GM12878 (cell line): ENCODE measurements at regions not wholly inside any gene's neighbourhood (a gene's known extent, or its start where the extent isn't known, plus 50 kb on each side); places are given as distances from the start of the nearest gene placed in this dataset.

Experiments used
- ATAC-seq: fragments of 200-7000 bp; cut with Tn5 transposase; 3 replicates; pipeline ENCODE4 v1.9.1; 2020; ENCODE audit warnings: mild to moderate bottlenecking, moderate library complexity
- BruUV-seq: library from RNA; stranded (reverse); fragments of 400-500 nt; replicated peaks from 2 replicates; lab custom pipeline; 2021; lab: Mats Ljungman, UMichigan
- CTCF ChIA-PET: fragments of 300-600 bp; sonication (Branson Sonifier 250); formaldehyde crosslinking; extraction: SDS; loops from one replicate; lab custom pipeline; 2021; ENCODE audit warnings: inconsistent platforms; lab: Yijun Ruan, JAX
- POLR2A ChIA-PET: fragments of 350-600 bp; formaldehyde crosslinking; extraction: SDS; loops from one replicate; lab custom pipeline; 2021; ENCODE audit warnings: inconsistent platforms; lab: Charles Lee
- RAD21 ChIA-PET: fragments of 300-600 bp; sonication (Branson Sonifier 250); formaldehyde crosslinking; loops from one replicate; lab custom pipeline; 2023; ENCODE audit warnings: antibody characterized with exemption; ENCODE audit not compliant: unreplicated experiment; lab: Charles Lee
- SMC1A ChIA-PET: fragments of 300-600 bp; sonication (Branson Sonifier 250); formaldehyde crosslinking; loops from one replicate; lab custom pipeline; 2023; ENCODE audit not compliant: unreplicated experiment, uncharacterized antibody; lab: Charles Lee
- DNase-seq: peaks from one replicate; pipeline ENCODE4 v3.0.0-alpha.2; 2011; ENCODE audit warnings: low read depth, low spot score
- FAIRE-seq: peaks from 3 replicates; lab custom pipeline; 2011; peaks lifted over from hg19 to GRCh38; lab: Jason Lieb, UNC
- H2AFZ ChIP-seq: 2 replicates; pipeline ENCODE4 v1.6.0; 2011; ENCODE audit warnings: low read depth, low read length, control low read depth; ENCODE audit not compliant: control insufficient read depth
- H3K27ac ChIP-seq: 2 replicates; pipeline ENCODE4 v1.5.1; 2011; ENCODE audit warnings: control low read depth; ENCODE audit not compliant: control insufficient read depth, insufficient read depth
- H3K27me3 ChIP-seq, 2 experiments: replicated peaks in 1 of 2; 2 replicates each; pipeline versions ENCODE4 v1.6.0 to v1.6.1; 2011; ENCODE audit warnings: low read length in 1 of 2; ENCODE audit not compliant: control insufficient read depth in 2 of 2, insufficient read depth in 2 of 2
- H3K36me3 ChIP-seq, 2 experiments: 2 replicates each; pipeline ENCODE4 v1.5.1; 2011; ENCODE audit warnings: low read length in 1 of 2; ENCODE audit not compliant: control insufficient read depth in 2 of 2, insufficient read depth in 2 of 2
- H3K4me1 ChIP-seq: 2 replicates; pipeline ENCODE4 v1.6.1; 2011; ENCODE audit warnings: mild to moderate bottlenecking, low read length, moderate library complexity, mixed read lengths; ENCODE audit not compliant: control insufficient read depth, insufficient read depth
- H3K4me2 ChIP-seq: 2 replicates; pipeline ENCODE4 v1.6.0; 2011; ENCODE audit warnings: control low read depth; ENCODE audit not compliant: control insufficient read depth, insufficient read depth
- H3K4me3 ChIP-seq: fragments of 200-600 bp; sonication (generic); 2 replicates; pipeline ENCODE4 v1.5.1; 2016
- H3K79me2 ChIP-seq: 2 replicates; pipeline ENCODE4 v1.6.0; 2011; ENCODE audit warnings: low read length; ENCODE audit not compliant: control insufficient read depth, insufficient read depth
- H3K9ac ChIP-seq: 2 replicates; pipeline ENCODE4 v1.8.0; 2011; ENCODE audit warnings: low read length, control low read depth, mixed read lengths; ENCODE audit not compliant: control insufficient read depth, insufficient read depth
- H3K9me3 ChIP-seq: replicated peaks from 3 replicates; pipeline ENCODE4 v1.5.1; 2011; ENCODE audit warnings: mild to moderate bottlenecking, low read length; ENCODE audit not compliant: control insufficient read depth, insufficient read depth
- H4K20me1 ChIP-seq: 2 replicates; pipeline ENCODE4 v1.6.0; 2011; ENCODE audit not compliant: control insufficient read depth, insufficient read depth
- BRCA1 ChIP-seq: IDR thresholded peaks from 2 replicates; pipeline ENCODE4 v1.6.1; 2011; ENCODE audit warnings: low read depth, low read length, improper control_type of control experiment
- CBX3 ChIP-seq: fragments of 200-600 bp; sonication (generic); IDR thresholded peaks from 2 replicates; pipeline ENCODE4 v1.6.1; 2016; ENCODE audit warnings: low read depth, borderline replicate concordance
- EGR1 ChIP-seq, 2 experiments: IDR thresholded peaks; 1 replicate in 1 of 2; 2 replicates in 1 of 2; pipeline ENCODE4 v1.6.1; 2011 to 2012; ENCODE audit warnings: low read depth in 2 of 2, low read length in 2 of 2, borderline replicate concordance in 1 of 2, mild to moderate bottlenecking in 1 of 2, moderate library complexity in 1 of 2
- EZH2 ChIP-seq: IDR thresholded peaks from 2 replicates; pipeline ENCODE4 v1.6.1; 2012; ENCODE audit warnings: low read depth, mild to moderate bottlenecking, control low read depth, inconsistent platforms, low read length, borderline replicate concordance; ENCODE audit not compliant: control insufficient read depth
- GABPA ChIP-seq: IDR thresholded peaks from 2 replicates; pipeline ENCODE4 v1.6.1; 2014; ENCODE audit warnings: antibody characterized with exemption, low read depth, mild to moderate bottlenecking, inconsistent platforms
- MYC ChIP-seq: IDR thresholded peaks from 2 replicates; pipeline ENCODE4 v1.6.1; 2011; ENCODE audit warnings: mild to moderate bottlenecking, low read length, moderate library complexity, inconsistent platforms; ENCODE audit not compliant: insufficient read depth, insufficient replicate concordance, insufficient read length, severe bottlenecking
- NBN ChIP-seq: fragments of 450-650 bp; IDR thresholded peaks from 2 replicates; pipeline ENCODE4 v1.6.1; 2016
- NR2F1 ChIP-seq: fragments of 450-650 bp; conservative IDR thresholded peaks from 2 replicates; pipeline ENCODE4 v1.6.1; 2017; ENCODE audit warnings: mild to moderate bottlenecking
- PML ChIP-seq: IDR thresholded peaks from 2 replicates; pipeline ENCODE4 v1.6.1; 2012; ENCODE audit warnings: low read length, inconsistent platforms
- RB1 ChIP-seq: fragments of 450-650 bp; formaldehyde crosslinking; IDR thresholded peaks from 2 replicates; pipeline ENCODE4 v1.6.1; 2017; ENCODE audit warnings: mild to moderate bottlenecking, borderline replicate concordance
- RBBP5 ChIP-seq: fragments of 200-600 bp; sonication (generic); conservative IDR thresholded peaks from 2 replicates; pipeline ENCODE4 v1.6.1; 2016
- SMAD5 ChIP-seq: IDR thresholded peaks from 2 replicates; pipeline ENCODE4 v1.6.1; 2016; ENCODE audit warnings: antibody characterized with exemption, low read depth
- SUZ12 ChIP-seq: fragments of 200-600 bp; sonication (generic); IDR thresholded peaks from one replicate; pipeline ENCODE4 v1.6.1; 2018; ENCODE audit warnings: antibody characterized with exemption, mild to moderate bottlenecking; ENCODE audit not compliant: unreplicated experiment
- ZNF24 ChIP-seq: fragments of 450-650 bp; IDR thresholded peaks from 2 replicates; pipeline ENCODE4 v1.6.1; 2017; ENCODE audit warnings: antibody characterized with exemption, mild to moderate bottlenecking
- WGBS: methylation state at CpG from one replicate; pipeline ENCODE4 v1.1.6; 2016; ENCODE audit warnings: low lambda C conversion rate; ENCODE audit not compliant: insufficient replicate concordance, insufficient coverage; ENCODE audit errors: missing lambda C conversion rate; 5-methylcytosine and 5-hydroxymethylcytosine counted together
- in situ Hi-C: fragments of 300-500 bp; cut with MboI; formaldehyde crosslinking; loops from 9 replicates; pipeline ENCODE4 v1.14.3; 2018; ENCODE audit warnings: mixed read lengths
- intact Hi-C: fragments of 100-400 bp; cut with micrococcal nuclease; formaldehyde crosslinking; loops from one replicate; pipeline ENCODE4 v1.14.2; 2022; ENCODE audit not compliant: unreplicated experiment
- TF ChIP-seq, protein P1 (sequence below): IDR thresholded peaks from 2 replicates; pipeline ENCODE4 v1.6.1; 2012; ENCODE audit warnings: low read depth, low read length, improper control_type of control experiment
- TF ChIP-seq, protein P2 (sequence below): fragments of 450-650 bp; IDR thresholded peaks from 2 replicates; pipeline ENCODE4 v1.6.1; 2016; ENCODE audit warnings: mild to moderate bottlenecking
- TF ChIP-seq, protein P3 (sequence below): fragments of 450-650 bp; formaldehyde crosslinking; IDR thresholded peaks from 2 replicates; pipeline ENCODE4 v1.4.0; 2020; ENCODE audit warnings: mild to moderate bottlenecking, moderate library complexity
- TF ChIP-seq, protein P4 (sequence below): IDR thresholded peaks from 2 replicates; pipeline ENCODE4 v1.6.1; 2012; ENCODE audit warnings: low read depth, low read length, improper control_type of control experiment

DNA sequence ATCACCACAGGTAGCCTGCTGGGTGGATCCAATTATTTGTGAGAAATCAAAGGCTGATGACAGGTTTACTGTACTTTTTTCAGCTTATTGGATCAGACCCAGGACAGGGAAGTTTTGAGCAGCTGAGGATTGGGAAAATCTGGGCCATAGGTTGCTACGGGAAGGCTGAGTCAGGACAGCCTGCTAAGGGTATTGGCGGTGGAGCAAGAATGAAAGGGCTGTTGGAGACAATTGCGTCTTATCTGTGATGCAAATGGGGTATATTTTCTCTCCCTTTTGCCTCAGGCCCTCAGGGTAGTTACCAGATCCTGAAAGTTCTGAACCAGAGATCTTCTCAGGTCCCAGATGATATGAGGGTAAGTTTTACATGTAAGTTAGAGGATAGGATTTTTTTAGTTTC lies 317.7 kb downstream of the EDEM1 start:
- peaks cover 5% of the 10 kb centered on the region; the same call in 2 of the 3 replicates for H3K9me3 ChIP-seq
- CTCF ChIA-PET: no interaction called here
- no peaks in the 10 kb centered on the region for H3K27me3 ChIP-seq
- BruUV-seq: no TSS peak
- FAIRE-seq: no peak
- no peak for DNase-seq
- intact Hi-C loops (no loop called here), in situ Hi-C loops (no loop called here)
- no peak overlapping the region for H3K9ac ChIP-seq
- no peaks in the 10 kb centered on the region for H4K20me1 ChIP-seq
- SMC1A ChIA-PET: no interaction called here
- H3K36me3 ChIP-seq: no peaks in the 10 kb centered on the region
- no peak overlapping the region for H3K4me2 ChIP-seq
- no peaks in the 10 kb centered on the region for H3K79me2 ChIP-seq
- TF ChIP-seq RBBP5 (no peak), CBX3 (no peak), NR2F1 (no peak), PML (no peak), SMAD5 (no peak), MYC (no peak), NBN (no peak), BRCA1 (no peak), RB1 (no peak), EGR1 (IDR thresholded peaks at IDR 0.05; ENCODE audit: borderline replicate concordance in 1 of 2, low read depth in 2 of 2, low read length in 2 of 2) (no peak), SUZ12 (no peak), GABPA (no peak), EZH2 (no peak), ZNF24 (no peak)
- TF ChIP-seq, protein P1, sequence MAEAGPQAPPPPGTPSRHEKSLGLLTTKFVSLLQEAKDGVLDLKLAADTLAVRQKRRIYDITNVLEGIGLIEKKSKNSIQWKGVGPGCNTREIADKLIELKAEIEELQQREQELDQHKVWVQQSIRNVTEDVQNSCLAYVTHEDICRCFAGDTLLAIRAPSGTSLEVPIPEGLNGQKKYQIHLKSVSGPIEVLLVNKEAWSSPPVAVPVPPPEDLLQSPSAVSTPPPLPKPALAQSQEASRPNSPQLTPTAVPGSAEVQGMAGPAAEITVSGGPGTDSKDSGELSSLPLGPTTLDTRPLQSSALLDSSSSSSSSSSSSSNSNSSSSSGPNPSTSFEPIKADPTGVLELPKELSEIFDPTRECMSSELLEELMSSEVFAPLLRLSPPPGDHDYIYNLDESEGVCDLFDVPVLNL: no peak
- TF ChIP-seq, protein P2, sequence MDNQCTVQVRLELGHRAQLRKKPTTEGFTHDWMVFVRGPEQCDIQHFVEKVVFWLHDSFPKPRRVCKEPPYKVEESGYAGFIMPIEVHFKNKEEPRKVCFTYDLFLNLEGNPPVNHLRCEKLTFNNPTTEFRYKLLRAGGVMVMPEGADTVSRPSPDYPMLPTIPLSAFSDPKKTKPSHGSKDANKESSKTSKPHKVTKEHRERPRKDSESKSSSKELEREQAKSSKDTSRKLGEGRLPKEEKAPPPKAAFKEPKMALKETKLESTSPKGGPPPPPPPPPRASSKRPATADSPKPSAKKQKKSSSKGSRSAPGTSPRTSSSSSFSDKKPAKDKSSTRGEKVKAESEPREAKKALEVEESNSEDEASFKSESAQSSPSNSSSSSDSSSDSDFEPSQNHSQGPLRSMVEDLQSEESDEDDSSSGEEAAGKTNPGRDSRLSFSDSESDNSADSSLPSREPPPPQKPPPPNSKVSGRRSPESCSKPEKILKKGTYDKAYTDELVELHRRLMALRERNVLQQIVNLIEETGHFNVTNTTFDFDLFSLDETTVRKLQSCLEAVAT: no peak
- TF ChIP-seq, protein P3, sequence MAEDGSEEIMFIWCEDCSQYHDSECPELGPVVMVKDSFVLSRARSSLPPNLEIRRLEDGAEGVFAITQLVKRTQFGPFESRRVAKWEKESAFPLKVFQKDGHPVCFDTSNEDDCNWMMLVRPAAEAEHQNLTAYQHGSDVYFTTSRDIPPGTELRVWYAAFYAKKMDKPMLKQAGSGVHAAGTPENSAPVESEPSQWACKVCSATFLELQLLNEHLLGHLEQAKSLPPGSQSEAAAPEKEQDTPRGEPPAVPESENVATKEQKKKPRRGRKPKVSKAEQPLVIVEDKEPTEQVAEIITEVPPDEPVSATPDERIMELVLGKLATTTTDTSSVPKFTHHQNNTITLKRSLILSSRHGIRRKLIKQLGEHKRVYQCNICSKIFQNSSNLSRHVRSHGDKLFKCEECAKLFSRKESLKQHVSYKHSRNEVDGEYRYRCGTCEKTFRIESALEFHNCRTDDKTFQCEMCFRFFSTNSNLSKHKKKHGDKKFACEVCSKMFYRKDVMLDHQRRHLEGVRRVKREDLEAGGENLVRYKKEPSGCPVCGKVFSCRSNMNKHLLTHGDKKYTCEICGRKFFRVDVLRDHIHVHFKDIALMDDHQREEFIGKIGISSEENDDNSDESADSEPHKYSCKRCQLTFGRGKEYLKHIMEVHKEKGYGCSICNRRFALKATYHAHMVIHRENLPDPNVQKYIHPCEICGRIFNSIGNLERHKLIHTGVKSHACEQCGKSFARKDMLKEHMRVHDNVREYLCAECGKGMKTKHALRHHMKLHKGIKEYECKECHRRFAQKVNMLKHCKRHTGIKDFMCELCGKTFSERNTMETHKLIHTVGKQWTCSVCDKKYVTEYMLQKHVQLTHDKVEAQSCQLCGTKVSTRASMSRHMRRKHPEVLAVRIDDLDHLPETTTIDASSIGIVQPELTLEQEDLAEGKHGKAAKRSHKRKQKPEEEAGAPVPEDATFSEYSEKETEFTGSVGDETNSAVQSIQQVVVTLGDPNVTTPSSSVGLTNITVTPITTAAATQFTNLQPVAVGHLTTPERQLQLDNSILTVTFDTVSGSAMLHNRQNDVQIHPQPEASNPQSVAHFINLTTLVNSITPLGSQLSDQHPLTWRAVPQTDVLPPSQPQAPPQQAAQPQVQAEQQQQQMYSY (CRISPR knock-in tag): no peak
- TF ChIP-seq, protein P4, sequence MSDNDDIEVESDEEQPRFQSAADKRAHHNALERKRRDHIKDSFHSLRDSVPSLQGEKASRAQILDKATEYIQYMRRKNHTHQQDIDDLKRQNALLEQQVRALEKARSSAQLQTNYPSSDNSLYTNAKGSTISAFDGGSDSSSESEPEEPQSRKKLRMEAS: no peak
- no peak overlapping the region for H2AFZ ChIP-seq
- no peak overlapping the region for H3K27ac ChIP-seq
- peaks cover 1% of the 10 kb centered on the region for H3K4me1 ChIP-seq
- RAD21 ChIA-PET: no interaction called here
- POLR2A ChIA-PET: interaction anchor here (0.6 kb wide), 1 partner anchor 666 kb away, joined by 6 read pairs; no protein-coding TSS in a partner anchor
- no peak for ATAC-seq
- WGBS: 58% methylated on average over 3 of the region's 3 CpGs
- no peak overlapping the region for H3K4me3 ChIP-seq
